ENCODE measurements at regions not wholly inside any gene's neighbourhood (a gene's known extent, or its start where the extent isn't known, plus 50 kb on each side); places are given as distances from the start of the nearest gene placed in this dataset.

GRCh38 chr3:168251371-168251770, 155.6 kb upstream of the GOLIM4 start:
- Histone ChIP-seq H3K27me3 (ENCODE audit: control insufficient read depth in 3 of 3, insufficient read depth in 3 of 3, low read length in 3 of 3) (peaks cover 0 to 4% (median 3%) of the 10 kb centered on the region in 3 donors), H3K36me3 (ENCODE audit: control insufficient read depth in 3 of 3, insufficient read depth in 3 of 3, low read length in 3 of 3) (no peaks in the 10 kb centered on the region)

GRCh38 chr3:168250415-168250861, 154.7 kb upstream of the GOLIM4 start:
- Histone ChIP-seq H3K4me3 (ENCODE audit: low read length in 3 of 3) (peak overlapping the region; percentile 72 to 75 (median 74)), H3K9me3 (ENCODE audit: control insufficient read depth in 3 of 3, low read length in 3 of 3) (no peaks in the 10 kb centered on the region), H3K27ac (ENCODE audit: low read depth, low read length) (no peak overlapping the region), H3K4me1 (ENCODE audit: control insufficient read depth in 3 of 3, insufficient read depth in 3 of 3, low read length in 3 of 3) (peaks cover 13 to 22% (median 16%) of the 10 kb centered on the region in 3 donors), H3K27me3 (ENCODE audit: control insufficient read depth in 3 of 3, insufficient read depth in 3 of 3, low read length in 3 of 3) (peaks cover 3 to 4% (median 3%) of the 10 kb centered on the region in 3 donors), H3K9ac (ENCODE audit: low read depth in 1 of 3, low read length in 3 of 3) (peak overlapping the region in 1 of 3 donors; percentile 48), H3K36me3 (ENCODE audit: control insufficient read depth in 3 of 3, insufficient read depth in 3 of 3, low read length in 3 of 3) (no peaks in the 10 kb centered on the region)

More at GRCh38 chr3:168251371-168251770, 155.6 kb upstream of the GOLIM4 start:
- Histone ChIP-seq H3K9me3 (ENCODE audit: control insufficient read depth in 3 of 3, low read length in 3 of 3) (no peaks in the 10 kb centered on the region), H3K4me3 (ENCODE audit: low read length in 3 of 3) (no peak overlapping the region), H3K27ac (ENCODE audit: low read depth, low read length) (no peak overlapping the region), H3K9ac (ENCODE audit: low read depth in 1 of 3, low read length in 3 of 3) (no peak overlapping the region), H3K4me1 (ENCODE audit: control insufficient read depth in 3 of 3, insufficient read depth in 3 of 3, low read length in 3 of 3) (peaks cover 13 to 22% (median 16%) of the 10 kb centered on the region in 3 donors)

GRCh38 chr3:168249550-168250414, 154.1 kb upstream of the GOLIM4 start:
- Histone ChIP-seq H3K27me3 (ENCODE audit: control insufficient read depth in 3 of 3, insufficient read depth in 3 of 3, low read length in 3 of 3) (peaks cover 3 to 4% (median 4%) of the 10 kb centered on the region in 3 donors), H3K9me3 (ENCODE audit: control insufficient read depth in 3 of 3, low read length in 3 of 3) (no peaks in the 10 kb centered on the region), H3K27ac (ENCODE audit: low read depth, low read length) (no peak overlapping the region), H3K4me1 (ENCODE audit: control insufficient read depth in 3 of 3, insufficient read depth in 3 of 3, low read length in 3 of 3) (peaks cover 13 to 22% (median 16%) of the 10 kb centered on the region in 3 donors), H3K9ac (ENCODE audit: low read depth in 1 of 3, low read length in 3 of 3) (peak overlapping the region; percentile 33 to 55 (median 48)), H3K4me3 (ENCODE audit: low read length in 3 of 3) (peak overlapping the region; percentile 72 to 75 (median 74)), H3K36me3 (ENCODE audit: control insufficient read depth in 3 of 3, insufficient read depth in 3 of 3, low read length in 3 of 3) (no peaks in the 10 kb centered on the region)

GRCh38 chr3:168249205-168249549, 153.5 kb upstream of the GOLIM4 start:
- Histone ChIP-seq H3K36me3 (ENCODE audit: control insufficient read depth in 3 of 3, insufficient read depth in 3 of 3, low read length in 3 of 3) (no peaks in the 10 kb centered on the region), H3K9ac (ENCODE audit: low read depth in 1 of 3, low read length in 3 of 3) (peak overlapping the region; percentile 48 to 55 (median 51)), H3K27me3 (ENCODE audit: control insufficient read depth in 3 of 3, insufficient read depth in 3 of 3, low read length in 3 of 3) (peaks cover 3 to 4% (median 4%) of the 10 kb centered on the region in 3 donors), H3K9me3 (ENCODE audit: control insufficient read depth in 3 of 3, low read length in 3 of 3) (no peaks in the 10 kb centered on the region), H3K4me3 (ENCODE audit: low read length in 3 of 3) (peak overlapping the region; percentile 72 to 75 (median 74)), H3K4me1 (ENCODE audit: control insufficient read depth in 3 of 3, insufficient read depth in 3 of 3, low read length in 3 of 3) (peaks cover 13 to 22% (median 16%) of the 10 kb centered on the region in 3 donors), H3K27ac (ENCODE audit: low read depth, low read length) (no peak overlapping the region)

- Histone ChIP-seq H3K36me3 (ENCODE audit: control insufficient read depth in 3 of 3, insufficient read depth in 3 of 3, low read length in 3 of 3) (no peaks in the 10 kb centered on the region), H3K9me3 (ENCODE audit: control insufficient read depth in 3 of 3, low read length in 3 of 3) (no peaks in the 10 kb centered on the region), H3K9ac (ENCODE audit: low read depth in 1 of 3, low read length in 3 of 3) (peak overlapping the region; percentile 48 to 55 (median 51)), H3K27ac (ENCODE audit: low read depth, low read length) (no peak overlapping the region), H3K27me3 (ENCODE audit: control insufficient read depth in 3 of 3, insufficient read depth in 3 of 3, low read length in 3 of 3) (peaks cover 3 to 4% (median 4%) of the 10 kb centered on the region in 3 donors), H3K4me1 (ENCODE audit: control insufficient read depth in 3 of 3, insufficient read depth in 3 of 3, low read length in 3 of 3) (peaks cover 13 to 22% (median 16%) of the 10 kb centered on the region in 3 donors), H3K4me3 (ENCODE audit: low read length in 3 of 3) (peak overlapping the region; percentile 72 to 75 (median 74))
Measured at GRCh38 chr3:168248383-168249204, 152.9 kb upstream of the GOLIM4 start.

GRCh38 chr3:168241156-168241555, 145.4 kb upstream of the GOLIM4 start:
- peaks cover 0 to 17% (median 3%) of the 10 kb centered on the region in 3 donors for H3K27me3 ChIP-seq (ENCODE audit: control insufficient read depth in 3 of 3, insufficient read depth in 3 of 3, low read length in 3 of 3)
- peaks cover 0 to 1% (median 0%) of the 10 kb centered on the region in 3 donors for H3K9me3 ChIP-seq (ENCODE audit: control insufficient read depth in 3 of 3, low read length in 3 of 3)
- H3K27ac ChIP-seq (ENCODE audit: low read depth, low read length): no peak overlapping the region
- no peaks in the 10 kb centered on the region for H3K36me3 ChIP-seq (ENCODE audit: control insufficient read depth in 3 of 3, insufficient read depth in 3 of 3, low read length in 3 of 3)
- H3K9ac ChIP-seq (ENCODE audit: low read depth in 1 of 3, low read length in 3 of 3): no peak overlapping the region
- no peak overlapping the region for H3K4me3 ChIP-seq (ENCODE audit: low read length in 3 of 3)
- H3K4me1 ChIP-seq (ENCODE audit: control insufficient read depth in 3 of 3, insufficient read depth in 3 of 3, low read length in 3 of 3): no peaks in the 10 kb centered on the region

- Histone ChIP-seq H3K27ac (ENCODE audit: low read depth, low read length) (no peak overlapping the region), H3K27me3 (ENCODE audit: control insufficient read depth in 3 of 3, insufficient read depth in 3 of 3, low read length in 3 of 3) (peaks cover 0 to 13% (median 3%) of the 10 kb centered on the region in 3 donors), H3K4me1 (ENCODE audit: control insufficient read depth in 3 of 3, insufficient read depth in 3 of 3, low read length in 3 of 3) (no peaks in the 10 kb centered on the region), H3K36me3 (ENCODE audit: control insufficient read depth in 3 of 3, insufficient read depth in 3 of 3, low read length in 3 of 3) (no peaks in the 10 kb centered on the region), H3K9ac (ENCODE audit: low read depth in 1 of 3, low read length in 3 of 3) (no peak overlapping the region), H3K4me3 (ENCODE audit: low read length in 3 of 3) (no peak overlapping the region), H3K9me3 (ENCODE audit: control insufficient read depth in 3 of 3, low read length in 3 of 3) (peaks cover 0 to 1% (median 0%) of the 10 kb centered on the region in 3 donors)
Measured at GRCh38 chr3:168239287-168239686, 143.6 kb upstream of the GOLIM4 start.

- Histone ChIP-seq H3K9ac (ENCODE audit: low read depth in 1 of 3, low read length in 3 of 3) (no peak overlapping the region), H3K4me3 (ENCODE audit: low read length in 3 of 3) (no peak overlapping the region), H3K9me3 (ENCODE audit: control insufficient read depth in 3 of 3, low read length in 3 of 3) (no peaks in the 10 kb centered on the region), H3K27ac (ENCODE audit: low read depth, low read length) (no peak overlapping the region), H3K27me3 (ENCODE audit: control insufficient read depth in 3 of 3, insufficient read depth in 3 of 3, low read length in 3 of 3) (peaks cover 0 to 5% (median 3%) of the 10 kb centered on the region in 3 donors), H3K36me3 (ENCODE audit: control insufficient read depth in 3 of 3, insufficient read depth in 3 of 3, low read length in 3 of 3) (no peaks in the 10 kb centered on the region), H3K4me1 (ENCODE audit: control insufficient read depth in 3 of 3, insufficient read depth in 3 of 3, low read length in 3 of 3) (no peaks in the 10 kb centered on the region)
Measured at GRCh38 chr3:168233001-168233400, 137.3 kb upstream of the GOLIM4 start.

GRCh38 chr3:168223085-168223484, 127.4 kb upstream of the GOLIM4 start:
- H3K27ac ChIP-seq (ENCODE audit: low read depth, low read length): no peak overlapping the region

More at GRCh38 chr3:168223085-168223484, 127.4 kb upstream of the GOLIM4 start:
- Histone ChIP-seq H3K9ac (ENCODE audit: low read depth in 1 of 3, low read length in 3 of 3) (no peak overlapping the region), H3K27me3 (ENCODE audit: control insufficient read depth in 3 of 3, insufficient read depth in 3 of 3, low read length in 3 of 3) (no peaks in the 10 kb centered on the region), H3K9me3 (ENCODE audit: control insufficient read depth in 3 of 3, low read length in 3 of 3) (no peaks in the 10 kb centered on the region), H3K4me1 (ENCODE audit: control insufficient read depth in 3 of 3, insufficient read depth in 3 of 3, low read length in 3 of 3) (no peaks in the 10 kb centered on the region), H3K4me3 (ENCODE audit: low read length in 3 of 3) (no peak overlapping the region), H3K36me3 (ENCODE audit: control insufficient read depth in 3 of 3, insufficient read depth in 3 of 3, low read length in 3 of 3) (no peaks in the 10 kb centered on the region)
